Transverse colon (tissue), 4 donors: ENCODE measurements at regions not wholly inside any gene's neighbourhood (a gene's known extent, or its start where the extent isn't known, plus 50 kb on each side); places are given as distances from the start of the nearest gene placed in this dataset.

ENCODE experiments used
- CTCF ChIP-seq, 5 experiments: fragments of 200-600 bp in 3 of 5; fragments of 450-650 bp in 2 of 5; sonication (generic) in 3 of 5; IDR thresholded peaks; 1 replicate in 2 of 5; 2 replicates in 3 of 5; pipeline ENCODE4 v1.5.1; 2016 to 2017; ENCODE audit warnings: antibody characterized with exemption in 5 of 5, inconsistent platforms in 3 of 5, mild to moderate bottlenecking in 2 of 5, moderate library complexity in 1 of 5
- EP300 ChIP-seq: sonication (generic); formaldehyde crosslinking; IDR thresholded peaks from one replicate; pipeline ENCODE4 v1.6.1; 2017; ENCODE audit warnings: antibody characterized with exemption, low read depth
- POLR2A ChIP-seq: fragments of 450-650 bp; IDR thresholded peaks from one replicate; pipeline ENCODE4 v1.6.1; 2016; ENCODE audit warnings: antibody characterized with exemption, mild to moderate bottlenecking, moderate library complexity
- POLR2AphosphoS5 ChIP-seq, 3 donors: sonication (generic); formaldehyde crosslinking; IDR thresholded peaks; one replicate each; pipeline ENCODE4 v1.6.1; 2016; ENCODE audit warnings: antibody characterized with exemption in 3 of 3

GRCh38 chr7:25923741-25924460 lies 228.1 kb upstream of the NFE2L3 start:
- TF ChIP-seq CTCF (IDR thresholded peaks at IDR 0.05): no peak
- no peak for TF ChIP-seq POLR2A
- no peak for TF ChIP-seq EP300
- no peak for TF ChIP-seq POLR2AphosphoS5 (IDR thresholded peaks at IDR 0.05)
